PC-3 (cell line): ENCODE measurements at regions not wholly inside any gene's neighbourhood (a gene's known extent, or its start where the extent isn't known, plus 50 kb on each side); places are given as distances from the start of the nearest gene placed in this dataset.

Experiments used
- EZH2phosphoT487 ChIP-seq: fragments of 300-600 bp; sonication (generic); IDR thresholded peaks from 2 replicates; pipeline ENCODE4 v1.6.1; 2018; ENCODE audit warnings: mild to moderate bottlenecking, antibody characterized with exemption, low read length, borderline replicate concordance
- TF ChIP-seq, protein P1 (sequence below): fragments of 300-600 bp; sonication (generic); conservative IDR thresholded peaks from 2 replicates; pipeline ENCODE4 v1.5.1; 2017; ENCODE audit warnings: antibody characterized with exemption, low read depth, mild to moderate bottlenecking, low read length

DNA sequence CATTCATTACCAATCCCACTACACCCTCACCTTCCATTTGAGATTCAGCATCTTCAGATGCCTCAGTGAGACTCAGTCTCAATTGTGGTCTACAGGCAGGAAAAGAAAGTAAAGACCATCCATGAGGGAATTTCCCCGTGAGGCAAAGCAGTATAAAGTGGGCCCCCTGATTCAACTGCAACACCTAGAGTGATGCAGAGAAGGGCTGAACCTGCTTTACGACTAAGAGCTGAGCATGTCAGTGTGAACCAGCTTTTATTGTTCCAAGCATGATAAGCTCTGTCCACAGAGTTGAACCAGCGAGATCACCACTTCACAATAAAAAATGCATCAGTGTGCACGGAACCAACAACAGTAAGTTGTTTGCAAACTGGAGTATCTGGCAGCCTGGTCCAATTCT, 357.6 kb upstream of the ATP5MC3 start:
- TF ChIP-seq, protein P1, sequence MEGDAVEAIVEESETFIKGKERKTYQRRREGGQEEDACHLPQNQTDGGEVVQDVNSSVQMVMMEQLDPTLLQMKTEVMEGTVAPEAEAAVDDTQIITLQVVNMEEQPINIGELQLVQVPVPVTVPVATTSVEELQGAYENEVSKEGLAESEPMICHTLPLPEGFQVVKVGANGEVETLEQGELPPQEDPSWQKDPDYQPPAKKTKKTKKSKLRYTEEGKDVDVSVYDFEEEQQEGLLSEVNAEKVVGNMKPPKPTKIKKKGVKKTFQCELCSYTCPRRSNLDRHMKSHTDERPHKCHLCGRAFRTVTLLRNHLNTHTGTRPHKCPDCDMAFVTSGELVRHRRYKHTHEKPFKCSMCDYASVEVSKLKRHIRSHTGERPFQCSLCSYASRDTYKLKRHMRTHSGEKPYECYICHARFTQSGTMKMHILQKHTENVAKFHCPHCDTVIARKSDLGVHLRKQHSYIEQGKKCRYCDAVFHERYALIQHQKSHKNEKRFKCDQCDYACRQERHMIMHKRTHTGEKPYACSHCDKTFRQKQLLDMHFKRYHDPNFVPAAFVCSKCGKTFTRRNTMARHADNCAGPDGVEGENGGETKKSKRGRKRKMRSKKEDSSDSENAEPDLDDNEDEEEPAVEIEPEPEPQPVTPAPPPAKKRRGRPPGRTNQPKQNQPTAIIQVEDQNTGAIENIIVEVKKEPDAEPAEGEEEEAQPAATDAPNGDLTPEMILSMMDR: no peak
- no peak for TF ChIP-seq EZH2phosphoT487
